Left ventricle myocardium inferior (tissue), 1 donor: ENCODE measurements at regions not wholly inside any gene's neighbourhood (a gene's known extent, or its start where the extent isn't known, plus 50 kb on each side); places are given as distances from the start of the nearest gene placed in this dataset.

Source experiments
- DNase-seq: peaks from one replicate; pipeline ENCODE4 v3.0.0-alpha.2; 2020
- H3K27ac ChIP-seq: fragments of 200-600 bp; replicated peaks from 2 replicates; pipeline ENCODE4 v1.8.0; 2021
- H3K27me3 ChIP-seq: fragments of 200-600 bp; 2 replicates; pipeline ENCODE4 v1.8.0; 2021; ENCODE audit warnings: low read depth
- H3K36me3 ChIP-seq: fragments of 200-600 bp; 2 replicates; pipeline ENCODE4 v1.8.0; 2021
- H3K4me1 ChIP-seq: fragments of 200-600 bp; 2 replicates; pipeline ENCODE4 v1.8.0; 2021
- H3K4me3 ChIP-seq: fragments of 200-600 bp; 2 replicates; pipeline ENCODE4 v1.8.0; 2021; ENCODE audit warnings: mild to moderate bottlenecking, moderate library complexity
- H3K9me3 ChIP-seq: fragments of 200-600 bp; replicated peaks from 2 replicates; pipeline ENCODE4 v1.8.0; 2021
- CTCF ChIP-seq: fragments of 200-600 bp; IDR thresholded peaks from 2 replicates; pipeline ENCODE4 v1.8.0; 2021; ENCODE audit warnings: antibody characterized with exemption, mild to moderate bottlenecking, borderline replicate concordance
- intact Hi-C: fragments of 100-400 bp; cut with micrococcal nuclease; formaldehyde crosslinking; loops from one replicate; pipeline ENCODE4 v1.11.0; 2022
- donor health status: DM: no; HTN: yes; CAD: no; lungs with severe emphysema.

- no peaks in the 10 kb centered on the region for H3K36me3 ChIP-seq
- peaks cover 5% of the 10 kb centered on the region for H3K27me3 ChIP-seq
- H3K4me3 ChIP-seq = no peak overlapping the region
- H3K4me1 ChIP-seq = peaks cover 10% of the 10 kb centered on the region
- no peak for TF ChIP-seq CTCF
- H3K9me3 ChIP-seq = no peaks in the 10 kb centered on the region
- peak overlapping the region; percentile 68 for H3K27ac ChIP-seq
- intact Hi-C loops = no loop called here
- DNase-seq = no peak
Measured at GRCh38 chr1:115425442-115425841, 87.4 kb upstream of the NGF start.

- no peak for DNase-seq
- no peaks in the 10 kb centered on the region for H3K36me3 ChIP-seq
- intact Hi-C loops = no loop called here
- peaks cover 5% of the 10 kb centered on the region for H3K27me3 ChIP-seq
- H3K4me3 ChIP-seq = no peak overlapping the region
- no peaks in the 10 kb centered on the region for H3K9me3 ChIP-seq
- no peak for TF ChIP-seq CTCF
- no peak overlapping the region for H3K27ac ChIP-seq
- H3K4me1 ChIP-seq = peaks cover 10% of the 10 kb centered on the region
Measured at GRCh38 chr1:115423776-115424175, 85.7 kb upstream of the NGF start.

- H3K27ac ChIP-seq = no peak overlapping the region
- H3K9me3 ChIP-seq = no peaks in the 10 kb centered on the region
- H3K36me3 ChIP-seq = no peaks in the 10 kb centered on the region
- no peaks in the 10 kb centered on the region for H3K27me3 ChIP-seq
- intact Hi-C loops = no loop called here
- no peak for DNase-seq
- no peak overlapping the region for H3K4me3 ChIP-seq
- TF ChIP-seq CTCF = no peak
- H3K4me1 ChIP-seq = no peaks in the 10 kb centered on the region
Measured at GRCh38 chr1:115419571-115419970, 81.5 kb upstream of the NGF start.

GRCh38 chr1:115413621-115414020, 75.6 kb upstream of the NGF start:
- intact Hi-C loops = no loop called here
- Histone ChIP-seq H3K27ac (no peak overlapping the region), H3K36me3 (no peaks in the 10 kb centered on the region), H3K9me3 (no peaks in the 10 kb centered on the region), H3K27me3 (no peaks in the 10 kb centered on the region), H3K4me3 (no peak overlapping the region), H3K4me1 (peaks cover 34% of the 10 kb centered on the region)
- DNase-seq = no peak
- no peak for TF ChIP-seq CTCF

GRCh38 chr1:115413208-115413607, 75.2 kb upstream of the NGF start:
- no peak overlapping the region for H3K27ac ChIP-seq
- no peak for DNase-seq
- no peaks in the 10 kb centered on the region for H3K36me3 ChIP-seq
- H3K4me3 ChIP-seq = no peak overlapping the region
- H3K9me3 ChIP-seq = no peaks in the 10 kb centered on the region
- no peaks in the 10 kb centered on the region for H3K27me3 ChIP-seq
- peaks cover 34% of the 10 kb centered on the region for H3K4me1 ChIP-seq
- no peak for TF ChIP-seq CTCF
- intact Hi-C loops = no loop called here

GRCh38 chr1:115412733-115413132, 74.7 kb upstream of the NGF start:
- TF ChIP-seq CTCF = no peak
- Histone ChIP-seq H3K36me3 (no peaks in the 10 kb centered on the region), H3K9me3 (no peaks in the 10 kb centered on the region), H3K4me1 (peaks cover 34% of the 10 kb centered on the region), H3K4me3 (no peak overlapping the region), H3K27ac (no peak overlapping the region), H3K27me3 (no peaks in the 10 kb centered on the region)
- no peak for DNase-seq
- intact Hi-C loops = no loop called here
